Mesenchymal stem cell (in vitro differentiated cells and primary cell): ENCODE measurements at regions not wholly inside any gene's neighbourhood (a gene's known extent, or its start where the extent isn't known, plus 50 kb on each side); places are given as distances from the start of the nearest gene placed in this dataset.

Experiments used
- DNase-seq: peaks from one replicate; pipeline ENCODE4 v3.0.0-alpha.2; 2013
- H2AFZ ChIP-seq: one replicate; pipeline ENCODE4 v1.6.1; 2013; ENCODE audit warnings: low read depth, mild to moderate bottlenecking, control low read depth, inconsistent platforms, low read length, moderate library complexity
- H2AK5ac ChIP-seq: 2 replicates; pipeline ENCODE4 v1.6.1; 2013; ENCODE audit warnings: low read length, moderate library complexity, mild to moderate bottlenecking, inconsistent platforms; ENCODE audit not compliant: severe bottlenecking
- H2BK120ac ChIP-seq: one replicate; pipeline ENCODE4 v1.6.1; 2013; ENCODE audit warnings: low read depth, mild to moderate bottlenecking, inconsistent platforms, low read length, moderate library complexity
- H2BK12ac ChIP-seq, 2 experiments: one replicate each; pipeline ENCODE4 v1.6.1; 2013; ENCODE audit warnings: inconsistent platforms in 2 of 2, low read length in 2 of 2, mild to moderate bottlenecking in 2 of 2, moderate library complexity in 2 of 2, control low read depth in 1 of 2
- H2BK15ac ChIP-seq: one replicate; pipeline ENCODE4 v1.6.1; 2013; ENCODE audit warnings: mild to moderate bottlenecking, low read depth, inconsistent platforms; ENCODE audit not compliant: poor library complexity, severe bottlenecking
- H2BK5ac ChIP-seq: 2 replicates; pipeline ENCODE4 v1.6.1; 2013; ENCODE audit warnings: low read depth, mild to moderate bottlenecking, low read length, control low read depth, inconsistent platforms; ENCODE audit not compliant: poor library complexity, severe bottlenecking
- H3K14ac ChIP-seq, 2 experiments: one replicate each; pipeline ENCODE4 v1.6.1; 2013; ENCODE audit warnings: inconsistent platforms in 2 of 2, low read length in 2 of 2, control low read depth in 1 of 2, mild to moderate bottlenecking in 1 of 2, moderate library complexity in 1 of 2
- H3K18ac ChIP-seq, 2 experiments: one replicate each; pipeline ENCODE4 v1.6.1; 2013; ENCODE audit warnings: inconsistent platforms in 2 of 2, low read length in 2 of 2, control low read depth in 1 of 2, low read depth in 1 of 2, mild to moderate bottlenecking in 1 of 2
- H3K23ac ChIP-seq, 2 experiments: one replicate each; pipeline ENCODE4 v1.6.1; 2013; ENCODE audit warnings: inconsistent platforms in 2 of 2, low read length in 2 of 2, mild to moderate bottlenecking in 2 of 2, moderate library complexity in 2 of 2, control low read depth in 1 of 2
- H3K27ac ChIP-seq: 2 replicates; pipeline ENCODE4 v1.5.1; 2013; ENCODE audit warnings: mild to moderate bottlenecking, moderate library complexity, low read length, control low read depth, inconsistent platforms; ENCODE audit not compliant: poor library complexity, severe bottlenecking
- H3K27me3 ChIP-seq, 2 experiments: 2 replicates each; pipeline versions ENCODE4 v1.6.1 to v1.7.0; 2013; ENCODE audit warnings: low read length in 2 of 2, mild to moderate bottlenecking in 2 of 2, moderate library complexity in 2 of 2, control low read depth in 1 of 2, inconsistent platforms in 1 of 2; ENCODE audit not compliant: control insufficient read depth in 1 of 2, insufficient read depth in 1 of 2
- H3K36me3 ChIP-seq, 2 experiments: 2 replicates each; pipeline versions ENCODE4 v1.6.1 to v1.7.0; 2013; ENCODE audit warnings: low read length in 2 of 2, control low read depth in 1 of 2, inconsistent platforms in 1 of 2, low read depth in 1 of 2, mild to moderate bottlenecking in 1 of 2; ENCODE audit not compliant: insufficient read depth in 2 of 2, control insufficient read depth in 1 of 2
- H3K4ac ChIP-seq, 2 experiments: one replicate each; pipeline ENCODE4 v1.6.1; 2013; ENCODE audit warnings: inconsistent platforms in 2 of 2, low read length in 2 of 2, mild to moderate bottlenecking in 2 of 2, moderate library complexity in 2 of 2, control low read depth in 1 of 2, low read depth in 1 of 2
- H3K4me1 ChIP-seq: 2 replicates; pipeline ENCODE4 v1.6.1; 2013; ENCODE audit warnings: low read depth, low read length, control low read depth; ENCODE audit not compliant: control insufficient read depth, insufficient read depth
- H3K4me2 ChIP-seq: 2 replicates; pipeline ENCODE4 v1.6.1; 2013; ENCODE audit warnings: low read length, mild to moderate bottlenecking, inconsistent platforms; ENCODE audit not compliant: poor library complexity, severe bottlenecking
- H3K4me3 ChIP-seq, 2 experiments: 2 replicates each; pipeline versions ENCODE4 v1.5.1 to v1.7.0; 2013; ENCODE audit warnings: low read length in 2 of 2, mild to moderate bottlenecking in 2 of 2, control low read depth in 1 of 2, low read depth in 1 of 2; ENCODE audit not compliant: insufficient read depth in 1 of 2
- H3K79me1 ChIP-seq: replicated peaks from 2 replicates; pipeline ENCODE4 v1.6.1; 2013; ENCODE audit warnings: mild to moderate bottlenecking, control low read depth, low read length, inconsistent platforms; ENCODE audit not compliant: poor library complexity, severe bottlenecking
- H3K9ac ChIP-seq: 2 replicates; pipeline ENCODE4 v1.7.0; 2013; ENCODE audit warnings: mild to moderate bottlenecking, low read length, moderate library complexity
- H3K9me3 ChIP-seq: 2 replicates; pipeline ENCODE4 v1.7.0; 2013; ENCODE audit warnings: mild to moderate bottlenecking, low read length; ENCODE audit not compliant: control insufficient read depth
- H4K8ac ChIP-seq: one replicate; pipeline ENCODE4 v1.6.1; 2013; ENCODE audit warnings: inconsistent platforms, mild to moderate bottlenecking, low read length, moderate library complexity
- H4K91ac ChIP-seq: one replicate; pipeline ENCODE4 v1.6.1; 2013; ENCODE audit warnings: mild to moderate bottlenecking, low read length, inconsistent platforms
- WGBS: methylation state at CpG from one replicate; pipeline ENCODE4 v1.1.7; 2013; ENCODE audit warnings: mixed read lengths; 5-methylcytosine and 5-hydroxymethylcytosine counted together

- H3K4me3 ChIP-seq = no peak overlapping the region
- no peak overlapping the region for H3K18ac ChIP-seq
- peaks cover 38% of the 10 kb centered on the region for H3K79me1 ChIP-seq
- no peak overlapping the region for H2BK5ac ChIP-seq
- no peak overlapping the region for H3K4me2 ChIP-seq
- H2BK120ac ChIP-seq = no peak overlapping the region
- H3K9me3 ChIP-seq = no peaks in the 10 kb centered on the region
- H3K9ac ChIP-seq = no peak overlapping the region
- no peak overlapping the region for H2AFZ ChIP-seq
- H3K23ac ChIP-seq = no peak overlapping the region
- no peak overlapping the region for H3K27ac ChIP-seq
- H3K4me1 ChIP-seq = peaks cover 2% of the 10 kb centered on the region
- no peak overlapping the region for H2AK5ac ChIP-seq
- H4K8ac ChIP-seq = no peak overlapping the region
- no peak for DNase-seq
- H3K4ac ChIP-seq = no peak overlapping the region
- no peak overlapping the region for H2BK15ac ChIP-seq
- no peaks in the 10 kb centered on the region for H3K27me3 ChIP-seq
- H3K36me3 ChIP-seq = no peaks in the 10 kb centered on the region
- H2BK12ac ChIP-seq = no peak overlapping the region
- no peak overlapping the region for H4K91ac ChIP-seq
- H3K14ac ChIP-seq = no peak overlapping the region
Measured at GRCh38 chr15:62409466-62409865, 244.4 kb upstream of the C2CD4B start.

GRCh38 chr15:62412686-62413085 lies 247.6 kb upstream of the C2CD4B start:
- Histone ChIP-seq H2BK120ac (no peak overlapping the region), H3K18ac (no peak overlapping the region)

DNA sequence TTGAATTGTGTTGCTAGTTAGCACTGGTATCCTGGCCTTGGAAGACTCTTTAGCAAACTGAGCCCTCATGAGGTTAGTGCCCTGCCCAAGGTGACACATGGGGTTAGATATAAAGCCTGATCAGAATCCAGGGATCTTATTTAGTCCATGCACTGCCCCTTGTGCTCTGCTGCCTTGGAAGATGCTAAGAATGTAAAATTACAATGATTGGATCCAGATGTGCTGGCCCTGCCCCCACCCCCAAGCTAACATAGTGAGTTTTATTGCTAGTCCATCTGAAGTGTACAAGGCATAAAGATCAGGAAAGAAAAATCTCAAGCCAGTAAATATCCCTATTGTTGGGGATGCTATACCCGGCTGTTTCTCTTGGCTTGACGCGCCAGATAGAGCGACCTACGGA lies 248.1 kb upstream of the C2CD4B start:
- Histone ChIP-seq H4K91ac (no peak overlapping the region), H3K23ac (no peak overlapping the region), H3K4ac (no peak overlapping the region), H3K9me3 (no peaks in the 10 kb centered on the region), H4K8ac (no peak overlapping the region), H2BK12ac (no peak overlapping the region), H3K4me3 (peak overlapping the region in 1 of 2 experiments; percentile 49), H2BK120ac (no peak overlapping the region), H3K79me1 (peaks cover 44% of the 10 kb centered on the region), H3K4me1 (peaks cover 7% of the 10 kb centered on the region), H2BK5ac (no peak overlapping the region), H3K14ac (no peak overlapping the region), H3K27me3 (no peaks in the 10 kb centered on the region), H2BK15ac (no peak overlapping the region), H3K36me3 (no peaks in the 10 kb centered on the region), H3K4me2 (no peak overlapping the region), H3K18ac (no peak overlapping the region), H3K9ac (no peak overlapping the region), H2AFZ (no peak overlapping the region), H3K27ac (no peak overlapping the region), H2AK5ac (no peak overlapping the region)
- no peak for DNase-seq
- WGBS = 91% methylated on average over 5 of the region's 5 CpGs

More at GRCh38 chr15:62412686-62413085, 247.6 kb upstream of the C2CD4B start:
- H3K4me2 ChIP-seq = no peak overlapping the region
- no peak overlapping the region for H3K9ac ChIP-seq
- no peak overlapping the region for H3K14ac ChIP-seq
- no peak overlapping the region for H4K91ac ChIP-seq
- H4K8ac ChIP-seq = no peak overlapping the region
- H3K27me3 ChIP-seq = no peaks in the 10 kb centered on the region
- no peak overlapping the region for H2BK15ac ChIP-seq
- 91% methylated on average over 5 of the region's 5 CpGs for WGBS
- no peaks in the 10 kb centered on the region for H3K9me3 ChIP-seq
- peak overlapping the region in 1 of 2 experiments; percentile 49 for H3K4me3 ChIP-seq
- no peak overlapping the region for H3K4ac ChIP-seq
- no peak overlapping the region for H3K27ac ChIP-seq
- no peak overlapping the region for H3K23ac ChIP-seq
- H2AFZ ChIP-seq = no peak overlapping the region
- H3K36me3 ChIP-seq = no peaks in the 10 kb centered on the region
- peaks cover 42% of the 10 kb centered on the region for H3K79me1 ChIP-seq
- DNase-seq = no peak
- no peak overlapping the region for H2BK5ac ChIP-seq
- peak overlapping the region; percentile 26 for H2AK5ac ChIP-seq
- no peak overlapping the region for H2BK12ac ChIP-seq
- H3K4me1 ChIP-seq = peaks cover 5% of the 10 kb centered on the region

- H3K4me3 ChIP-seq = peak overlapping the region in 1 of 2 experiments; percentile 49
- peaks cover 48% of the 10 kb centered on the region for H3K79me1 ChIP-seq
- no peak overlapping the region for H3K4me2 ChIP-seq
- no peaks in the 10 kb centered on the region for H3K36me3 ChIP-seq
- H2BK15ac ChIP-seq = no peak overlapping the region
- no peak overlapping the region for H2AK5ac ChIP-seq
- no peak overlapping the region for H4K8ac ChIP-seq
- no peak overlapping the region for H3K4ac ChIP-seq
- no peak overlapping the region for H4K91ac ChIP-seq
- no peak overlapping the region for H3K23ac ChIP-seq
- no peak overlapping the region for H3K18ac ChIP-seq
- peaks cover 7% of the 10 kb centered on the region for H3K4me1 ChIP-seq
- H3K9me3 ChIP-seq = no peaks in the 10 kb centered on the region
- no peak overlapping the region for H3K9ac ChIP-seq
- H3K27me3 ChIP-seq = no peaks in the 10 kb centered on the region
- no peak overlapping the region for H3K14ac ChIP-seq
- H2BK12ac ChIP-seq = no peak overlapping the region
- H2BK5ac ChIP-seq = no peak overlapping the region
- no peak overlapping the region for H2BK120ac ChIP-seq
- no peak overlapping the region for H3K27ac ChIP-seq
- no peak overlapping the region for H2AFZ ChIP-seq
- DNase-seq = no peak
Measured at GRCh38 chr15:62413786-62414185, 248.7 kb upstream of the C2CD4B start.
